Activated naive CD4-positive, alpha-beta T cell treated with anti-CD3 and anti-CD28 coated beads for 36 hours (primary cell): ENCODE measurements at regions not wholly inside any gene's neighbourhood (a gene's known extent, or its start where the extent isn't known, plus 50 kb on each side); places are given as distances from the start of the nearest gene placed in this dataset.
"Not testable (repeated sequence)": the region's sequence is repeated elsewhere in the genome, so short reads cannot be mapped to it uniquely, and the experiment has no call there.

Experiments used
- CTCF ChIA-PET: fragments of 350-600 bp; sonication (Branson Sonifier 250); formaldehyde crosslinking; loops from one replicate; lab custom pipeline; 2021; ENCODE audit warnings: antibody characterized with exemption; lab: Charles Lee
- DNase-seq: peaks from one replicate; pipeline ENCODE4 v3.0.0-alpha.2; 2020
- H3K27ac Mint-ChIP-seq: one replicate; pipeline ENCODE4 v1.8.0; 2021; ENCODE audit warnings: mild to moderate bottlenecking, mixed read lengths
- H3K27me3 Mint-ChIP-seq: one replicate; pipeline ENCODE4 v1.8.0; 2021; ENCODE audit warnings: low read depth, mixed read lengths
- H3K36me3 Mint-ChIP-seq: one replicate; pipeline ENCODE4 v1.8.0; 2021; ENCODE audit warnings: low read depth, mixed read lengths
- H3K4me1 Mint-ChIP-seq: one replicate; pipeline ENCODE4 v1.8.0; 2021; ENCODE audit warnings: low read depth, mixed read lengths
- H3K4me3 Mint-ChIP-seq: one replicate; pipeline ENCODE4 v1.8.0; 2021; ENCODE audit warnings: mild to moderate bottlenecking, moderate library complexity, mixed read lengths
- H3K9me3 Mint-ChIP-seq: one replicate; pipeline ENCODE4 v1.8.0; 2021; ENCODE audit warnings: mixed read lengths
- intact Hi-C: fragments of 100-400 bp; cut with micrococcal nuclease; formaldehyde crosslinking; loops from one replicate; pipeline ENCODE4 v1.15.1; 2023

GRCh38 chr17:54324813-54325212 is 502.1 kb downstream of the KIF2B start:
- Mint-ChIP-seq H3K4me3 (no peak overlapping the region), H3K27ac (no peak overlapping the region), H3K36me3 (no peaks in the 10 kb centered on the region), H3K9me3 (peaks cover 32% of the 10 kb centered on the region), H3K27me3 (no peaks in the 10 kb centered on the region), H3K4me1 (no peaks in the 10 kb centered on the region)
- intact Hi-C loops: no loop called here
- CTCF ChIA-PET: no interaction called here
- DNase-seq: no peak

GRCh38 chr17:54339731-54340130 is 517.0 kb downstream of the KIF2B start:
- Mint-ChIP-seq H3K4me1 (no peaks in the 10 kb centered on the region), H3K27me3 (no peaks in the 10 kb centered on the region), H3K9me3 (peaks cover 3% of the 10 kb centered on the region), H3K27ac (no peak overlapping the region), H3K4me3 (no peak overlapping the region), H3K36me3 (no peaks in the 10 kb centered on the region)
- CTCF ChIA-PET: interaction anchor here (0.6 kb wide), 1 partner anchor 242 kb away, joined by 4 read pairs; no protein-coding TSS in a partner anchor
- intact Hi-C loops: no loop called here
- no peak for DNase-seq

- Mint-ChIP-seq H3K4me3 (no peak overlapping the region), H3K27me3 (no peaks in the 10 kb centered on the region), H3K4me1 (no peaks in the 10 kb centered on the region), H3K27ac (no peak overlapping the region), H3K36me3 (no peaks in the 10 kb centered on the region), H3K9me3 (peaks cover 8% of the 10 kb centered on the region)
- intact Hi-C loops: no loop called here
- no peak for DNase-seq
- CTCF ChIA-PET: no interaction called here
Measured at GRCh38 chr17:54347495-54347894, 524.8 kb downstream of the KIF2B start.

GRCh38 chr17:54348234-54348633 is 525.5 kb downstream of the KIF2B start:
- H3K36me3 Mint-ChIP-seq: no peaks in the 10 kb centered on the region
- peaks cover 8% of the 10 kb centered on the region for H3K9me3 Mint-ChIP-seq
- H3K27ac Mint-ChIP-seq: no peak overlapping the region
- DNase-seq: no peak
- H3K4me1 Mint-ChIP-seq: no peaks in the 10 kb centered on the region
- intact Hi-C loops: no loop called here
- no peaks in the 10 kb centered on the region for H3K27me3 Mint-ChIP-seq
- no peak overlapping the region for H3K4me3 Mint-ChIP-seq
- CTCF ChIA-PET: no interaction called here

GRCh38 chr17:54353789-54354525 is 531.2 kb downstream of the KIF2B start:
- Mint-ChIP-seq H3K9me3 (peaks cover 17% of the 10 kb centered on the region), H3K27ac (no peak overlapping the region), H3K27me3 (no peaks in the 10 kb centered on the region), H3K4me1 (no peaks in the 10 kb centered on the region), H3K4me3 (no peak overlapping the region), H3K36me3 (no peaks in the 10 kb centered on the region)
- intact Hi-C loops: no loop called here
- DNase-seq: no peak
- CTCF ChIA-PET: no interaction called here

- CTCF ChIA-PET, H3K36me3 Mint-ChIP-seq, intact Hi-C loops: not testable (repeated sequence)
Measured at GRCh38 chr17:54361073-54361472, 538.3 kb downstream of the KIF2B start.

GRCh38 chr17:54368906-54369305 is 531.7 kb upstream of the TOM1L1 start:
- CTCF ChIA-PET: no interaction called here
- Mint-ChIP-seq H3K9me3 (peaks cover 1% of the 10 kb centered on the region), H3K27ac (no peak overlapping the region), H3K4me3 (no peak overlapping the region), H3K4me1 (no peaks in the 10 kb centered on the region), H3K36me3 (no peaks in the 10 kb centered on the region), H3K27me3 (no peaks in the 10 kb centered on the region)
- no peak for DNase-seq
- intact Hi-C loops: no loop called here

More at GRCh38 chr17:54361073-54361472, 538.3 kb downstream of the KIF2B start:
- H3K4me3 Mint-ChIP-seq, H3K4me1 Mint-ChIP-seq, H3K27me3 Mint-ChIP-seq, DNase-seq, H3K27ac Mint-ChIP-seq, H3K9me3 Mint-ChIP-seq: not testable (repeated sequence)

- Mint-ChIP-seq H3K9me3 (peaks cover 2% of the 10 kb centered on the region), H3K27me3 (no peaks in the 10 kb centered on the region), H3K36me3 (no peaks in the 10 kb centered on the region), H3K27ac (no peak overlapping the region), H3K4me3 (no peak overlapping the region), H3K4me1 (no peaks in the 10 kb centered on the region)
- intact Hi-C loops: no loop called here
- CTCF ChIA-PET: interaction anchor here (0.7 kb wide), 1 partner anchor 619 kb away, joined by 3 read pairs; no protein-coding TSS in a partner anchor
- DNase-seq: no peak
Measured at GRCh38 chr17:54372069-54372749, 528.4 kb upstream of the TOM1L1 start.

GRCh38 chr17:54373970-54374369 is 526.7 kb upstream of the TOM1L1 start:
- Mint-ChIP-seq H3K9me3 (peaks cover 4% of the 10 kb centered on the region), H3K36me3 (no peaks in the 10 kb centered on the region), H3K4me1 (no peaks in the 10 kb centered on the region), H3K27me3 (no peaks in the 10 kb centered on the region), H3K4me3 (no peak overlapping the region), H3K27ac (no peak overlapping the region)
- intact Hi-C loops: no loop called here
- CTCF ChIA-PET: no interaction called here
- DNase-seq: no peak

- DNase-seq, H3K27ac Mint-ChIP-seq, H3K9me3 Mint-ChIP-seq, H3K27me3 Mint-ChIP-seq, H3K36me3 Mint-ChIP-seq, intact Hi-C loops, H3K4me1 Mint-ChIP-seq, H3K4me3 Mint-ChIP-seq: not testable (repeated sequence)
- CTCF ChIA-PET: interaction anchor here (0.6 kb wide), 1 partner anchor 15 kb away, joined by 3 read pairs; no protein-coding TSS in a partner anchor
Measured at GRCh38 chr17:54376409-54376808, 524.2 kb upstream of the TOM1L1 start.

GRCh38 chr17:54381482-54381881 is 519.2 kb upstream of the TOM1L1 start:
- CTCF ChIA-PET: interaction anchor here (0.6 kb wide), 1 partner anchor 1505 kb away, joined by 4 read pairs; no protein-coding TSS in a partner anchor
- Mint-ChIP-seq H3K36me3 (no peaks in the 10 kb centered on the region), H3K9me3 (peaks cover 6% of the 10 kb centered on the region), H3K4me3 (no peak overlapping the region), H3K27me3 (no peaks in the 10 kb centered on the region), H3K27ac (no peak overlapping the region), H3K4me1 (no peaks in the 10 kb centered on the region)
- intact Hi-C loops: no loop called here
- DNase-seq: no peak

- Mint-ChIP-seq H3K4me3 (no peak overlapping the region), H3K4me1 (no peaks in the 10 kb centered on the region), H3K9me3 (peaks cover 5% of the 10 kb centered on the region), H3K36me3 (no peaks in the 10 kb centered on the region), H3K27ac (no peak overlapping the region), H3K27me3 (no peaks in the 10 kb centered on the region)
- intact Hi-C loops: no loop called here
- DNase-seq: no peak
- CTCF ChIA-PET: no interaction called here
Measured at GRCh38 chr17:54404259-54404658, 496.4 kb upstream of the TOM1L1 start.

- Mint-ChIP-seq H3K36me3 (no peaks in the 10 kb centered on the region), H3K27ac (no peak overlapping the region), H3K27me3 (no peaks in the 10 kb centered on the region), H3K4me3 (no peak overlapping the region), H3K9me3 (peaks cover 5% of the 10 kb centered on the region), H3K4me1 (no peaks in the 10 kb centered on the region)
- CTCF ChIA-PET: no interaction called here
- no peak for DNase-seq
- intact Hi-C loops: no loop called here
Measured at GRCh38 chr17:54405826-54406225, 494.8 kb upstream of the TOM1L1 start.
